ENCODE measurements at regions not wholly inside any gene's neighbourhood (a gene's known extent, or its start where the extent isn't known, plus 50 kb on each side); places are given as distances from the start of the nearest gene placed in this dataset.

DNA sequence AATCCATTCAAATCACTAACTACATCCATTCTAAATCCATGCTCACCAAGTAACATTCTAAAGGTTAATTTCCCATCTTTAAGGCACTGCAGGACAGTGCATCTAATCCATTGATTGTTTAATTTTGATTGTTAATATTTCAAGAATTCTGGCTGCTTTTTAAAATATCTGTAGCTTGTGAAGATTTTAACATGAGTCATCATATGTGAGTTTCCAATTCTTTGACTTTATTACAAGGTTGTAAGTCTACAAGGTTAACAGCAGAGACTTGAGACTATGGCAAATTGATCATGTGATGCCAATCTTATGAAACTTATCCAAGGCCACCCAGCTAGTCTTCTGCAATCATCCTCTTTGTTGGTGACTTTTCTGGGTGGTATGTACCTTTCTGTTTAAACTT, 349.2 kb upstream of the ZC3H15 start:
- ChIA-PET POLR2A (no interaction called here), CTCF (interaction anchor here (0.7 kb wide), 1 partner anchor 398 kb away, joined by 3 read pairs; the partner anchor contains the start of gene FSIP2)
- Histone ChIP-seq H2AFZ (ENCODE audit: low read depth, low read length) (no peak overlapping the region), H3K36me3 (ENCODE audit: control insufficient read depth in 2 of 2, extremely low read depth in 1 of 2, insufficient read depth in 2 of 2, low read length in 2 of 2) (no peaks in the 10 kb centered on the region), H3K9me1 (replicated peaks; ENCODE audit: control insufficient read depth, extremely low read depth, insufficient read depth, low read length) (no peaks in the 10 kb centered on the region), H4K20me1 (replicated peaks; ENCODE audit: control insufficient read depth, extremely low read depth, insufficient read depth, low read length) (no peaks in the 10 kb centered on the region), H3K79me2 (ENCODE audit: control insufficient read depth, insufficient read depth, low read length) (no peaks in the 10 kb centered on the region), H3K4me3 (replicated peaks in 1 of 3; ENCODE audit: insufficient read depth in 1 of 3, low read depth in 1 of 3, low read length in 3 of 3) (no peak overlapping the region), H3K9ac (replicated peaks; ENCODE audit: extremely low read depth, insufficient read depth, low read length) (no peak overlapping the region), H3K4me1 (ENCODE audit: control insufficient read depth, extremely low read depth, insufficient read depth, low read length) (no peaks in the 10 kb centered on the region), H3K27ac (ENCODE audit: insufficient read depth, low read depth, low read length) (no peak overlapping the region), H3K27me3 (ENCODE audit: control insufficient read depth in 2 of 2, insufficient read depth in 2 of 2, low read length in 2 of 2) (no peaks in the 10 kb centered on the region), H3K9me3 (replicated peaks; ENCODE audit: control insufficient read depth, insufficient read depth, low read length) (no peaks in the 10 kb centered on the region), H3K4me2 (ENCODE audit: insufficient read depth, low read length) (no peak overlapping the region)
- dilution Hi-C loops (cut with MboI; ENCODE audit: extremely low pct_ligation_motif_present, low sequenced_read_pairs) = no loop called here
- no peak for FAIRE-seq
- TF ChIP-seq FOS (IDR thresholded peaks at IDR 0.05; ENCODE audit: borderline replicate concordance, insufficient read depth, low read length) = no peak
- no peak for TF ChIP-seq MYC (IDR thresholded peaks at IDR 0.05; ENCODE audit: low read depth, low read length)
- TF ChIP-seq GATA2 (IDR thresholded peaks at IDR 0.05; ENCODE audit: insufficient read depth, insufficient read length, low read depth, low read length) = no peak
- TF ChIP-seq, protein P1, sequence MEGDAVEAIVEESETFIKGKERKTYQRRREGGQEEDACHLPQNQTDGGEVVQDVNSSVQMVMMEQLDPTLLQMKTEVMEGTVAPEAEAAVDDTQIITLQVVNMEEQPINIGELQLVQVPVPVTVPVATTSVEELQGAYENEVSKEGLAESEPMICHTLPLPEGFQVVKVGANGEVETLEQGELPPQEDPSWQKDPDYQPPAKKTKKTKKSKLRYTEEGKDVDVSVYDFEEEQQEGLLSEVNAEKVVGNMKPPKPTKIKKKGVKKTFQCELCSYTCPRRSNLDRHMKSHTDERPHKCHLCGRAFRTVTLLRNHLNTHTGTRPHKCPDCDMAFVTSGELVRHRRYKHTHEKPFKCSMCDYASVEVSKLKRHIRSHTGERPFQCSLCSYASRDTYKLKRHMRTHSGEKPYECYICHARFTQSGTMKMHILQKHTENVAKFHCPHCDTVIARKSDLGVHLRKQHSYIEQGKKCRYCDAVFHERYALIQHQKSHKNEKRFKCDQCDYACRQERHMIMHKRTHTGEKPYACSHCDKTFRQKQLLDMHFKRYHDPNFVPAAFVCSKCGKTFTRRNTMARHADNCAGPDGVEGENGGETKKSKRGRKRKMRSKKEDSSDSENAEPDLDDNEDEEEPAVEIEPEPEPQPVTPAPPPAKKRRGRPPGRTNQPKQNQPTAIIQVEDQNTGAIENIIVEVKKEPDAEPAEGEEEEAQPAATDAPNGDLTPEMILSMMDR (IDR thresholded peaks at IDR 0.05; ENCODE audit: extremely low read depth in 1 of 2, insufficient read depth in 1 of 2, low read depth in 1 of 2, low read length in 2 of 2) = no peak
- TF ChIP-seq POLR2AphosphoS5 (IDR thresholded peaks at IDR 0.05; ENCODE audit: insufficient read depth, low read depth, low read length) = no peak
- no peak for TF ChIP-seq JUN (IDR thresholded peaks at IDR 0.05; ENCODE audit: borderline replicate concordance, insufficient read depth, insufficient read length, low read depth)
- no peak for TF ChIP-seq POLR2A (IDR thresholded peaks at IDR 0.05; ENCODE audit: low read depth, low read length)
- TF ChIP-seq EZH2 (IDR thresholded peaks at IDR 0.05; ENCODE audit: borderline replicate concordance, low read depth, low read length, severe bottlenecking) = no peak
- TF ChIP-seq, protein P2, sequence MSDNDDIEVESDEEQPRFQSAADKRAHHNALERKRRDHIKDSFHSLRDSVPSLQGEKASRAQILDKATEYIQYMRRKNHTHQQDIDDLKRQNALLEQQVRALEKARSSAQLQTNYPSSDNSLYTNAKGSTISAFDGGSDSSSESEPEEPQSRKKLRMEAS (IDR thresholded peaks at IDR 0.05; ENCODE audit: insufficient read depth, insufficient read length) = no peak
- intact Hi-C loops (cut with micrococcal nuclease) = no loop called here
- DNase-seq (ENCODE audit: low read depth, low spot score) = no peak
- no TSS peak for BruUV-seq (replicated peaks)

All from endothelial cell of umbilical vein (primary cell).